H1 (cell line): ENCODE measurements at regions not wholly inside any gene's neighbourhood (a gene's known extent, or its start where the extent isn't known, plus 50 kb on each side); places are given as distances from the start of the nearest gene placed in this dataset.

Experiments used
- CTCF ChIA-PET: fragments of 300-600 bp; sonication (Branson Sonifier 250); formaldehyde crosslinking; loops from one replicate; lab custom pipeline; 2021; ENCODE audit not compliant: partially characterized antibody; lab: Charles Lee
- POLR2A ChIA-PET: fragments of 300-600 bp; sonication (Branson Sonifier 250); formaldehyde crosslinking; loops from one replicate; lab custom pipeline; 2021; ENCODE audit warnings: inconsistent platforms; ENCODE audit not compliant: partially characterized antibody; lab: Charles Lee
- DNase-seq, 2 experiments: peaks; one replicate each; pipeline versions ENCODE4 v3.0.0 to v3.0.0-alpha.2; 2010 to 2022; ENCODE audit warnings: low spot score in 2 of 2, low read depth in 1 of 2, mixed read lengths in 1 of 2
- FAIRE-seq: peaks from 2 replicates; lab custom pipeline; 2011; peaks lifted over from hg19 to GRCh38; lab: Jason Lieb, UNC
- H2AFZ ChIP-seq: 2 replicates; pipeline ENCODE4 v1.8.1; 2012; ENCODE audit warnings: low read length, inconsistent platforms
- H2AK5ac ChIP-seq: 2 replicates; pipeline ENCODE4 v1.6.1; 2013; ENCODE audit warnings: low read depth, low read length
- H2BK120ac ChIP-seq: replicated peaks from 2 replicates; pipeline ENCODE3; 2013; ENCODE audit warnings: low read depth, low read length, inconsistent platforms
- H2BK12ac ChIP-seq: 2 replicates; pipeline ENCODE4 v1.6.1; 2013; ENCODE audit warnings: low read depth, low read length
- H2BK15ac ChIP-seq: 2 replicates; pipeline ENCODE4 v1.6.1; 2013; ENCODE audit warnings: low read length
- H2BK20ac ChIP-seq: 2 replicates; pipeline ENCODE4 v1.6.1; 2013; ENCODE audit warnings: low read length
- H2BK5ac ChIP-seq: 2 replicates; pipeline ENCODE4 v1.6.1; 2013; ENCODE audit warnings: low read depth, low read length
- H3K14ac ChIP-seq: 2 replicates; pipeline ENCODE4 v1.6.1; 2013; ENCODE audit warnings: inconsistent platforms; ENCODE audit not compliant: insufficient read length
- H3K18ac ChIP-seq: 2 replicates; pipeline ENCODE4 v1.6.1; 2013; ENCODE audit warnings: low read length; ENCODE audit errors: extremely low read depth
- H3K23ac ChIP-seq: 2 replicates; pipeline ENCODE4 v1.6.1; 2013; ENCODE audit warnings: inconsistent platforms; ENCODE audit not compliant: insufficient read length
- H3K23me2 ChIP-seq: 2 replicates; pipeline ENCODE4 v1.6.1; 2013; ENCODE audit warnings: low read depth, low read length
- H3K27ac ChIP-seq: 2 replicates; pipeline ENCODE4 v1.6.1; 2011; ENCODE audit warnings: low read depth, low read length, inconsistent platforms
- H3K27me3 ChIP-seq, 4 experiments: replicated peaks in 1 of 4; 1 replicate in 1 of 4; 2 replicates in 3 of 4; pipeline versions ENCODE4 v1.6.1 to v1.8.1; 2011 to 2013; ENCODE audit warnings: low read length in 3 of 4, mild to moderate bottlenecking in 3 of 4, inconsistent platforms in 2 of 4, mixed read lengths in 2 of 4, moderate library complexity in 1 of 4; ENCODE audit not compliant: control insufficient read depth in 3 of 4, insufficient read depth in 3 of 4; ENCODE audit errors: extremely low read depth in 1 of 4
- H3K36me3 ChIP-seq, 4 experiments: 2 replicates each; pipeline versions ENCODE4 v1.6.1 to v1.8.1; 2011 to 2013; ENCODE audit warnings: mild to moderate bottlenecking in 4 of 4, low read length in 3 of 4, moderate library complexity in 2 of 4, control low read depth in 1 of 4, inconsistent platforms in 1 of 4; ENCODE audit not compliant: insufficient read depth in 4 of 4, control insufficient read depth in 2 of 4
- H3K4ac ChIP-seq: replicated peaks from 2 replicates; pipeline ENCODE3; 2013; ENCODE audit warnings: low read length, low read depth, mixed read lengths, inconsistent platforms; ENCODE audit not compliant: insufficient read length
- H3K4me1 ChIP-seq, 4 experiments: replicated peaks in 1 of 4; 1 replicate in 1 of 4; 2 replicates in 3 of 4; pipeline versions ENCODE4 v1.6.1 to v1.8.1; 2011 to 2013; ENCODE audit warnings: low read length in 3 of 4, inconsistent platforms in 2 of 4, mixed read lengths in 1 of 4; ENCODE audit not compliant: insufficient read depth in 4 of 4, control insufficient read depth in 3 of 4
- H3K4me2 ChIP-seq, 2 experiments: 2 replicates each; pipeline versions ENCODE4 v1.6.1 to v1.8.1; 2011 to 2013; ENCODE audit warnings: low read depth in 2 of 2, low read length in 2 of 2, control low read depth in 1 of 2, inconsistent platforms in 1 of 2, mild to moderate bottlenecking in 1 of 2; ENCODE audit not compliant: insufficient read depth in 1 of 2
- H3K4me3 ChIP-seq, 4 experiments: fragments of 200-600, 300-600 bp in 1 of 4; sonication (generic), shearing (Covaris generic), sonication (Bioruptor Twin) in 1 of 4; 2 replicates each; pipeline versions ENCODE4 v1.5.1 to v1.8.1; 2011 to 2016; ENCODE audit warnings: low read length in 4 of 4, low read depth in 3 of 4, control low read depth in 2 of 4, inconsistent platforms in 2 of 4, mild to moderate bottlenecking in 2 of 4, mixed read lengths in 1 of 4, moderate library complexity in 1 of 4; ENCODE audit not compliant: insufficient read depth in 2 of 4; ENCODE audit errors: extremely low read depth in 1 of 4
- H3K56ac ChIP-seq: replicated peaks from 2 replicates; pipeline ENCODE3; 2013; ENCODE audit warnings: low read depth, mild to moderate bottlenecking, mixed read lengths, low read length, inconsistent platforms; ENCODE audit not compliant: insufficient read length
- H3K79me1 ChIP-seq: 2 replicates; pipeline ENCODE4 v1.6.1; 2013; ENCODE audit warnings: low read depth, low read length, control low read depth
- H3K79me2 ChIP-seq, 2 experiments: 2 replicates each; pipeline versions ENCODE4 v1.6.1 to v1.8.1; 2012 to 2013; ENCODE audit warnings: low read length in 2 of 2, mild to moderate bottlenecking in 2 of 2, inconsistent platforms in 1 of 2; ENCODE audit not compliant: insufficient read depth in 2 of 2, control insufficient read depth in 1 of 2
- H3K9ac ChIP-seq, 4 experiments: replicated peaks in 1 of 4; 1 replicate in 1 of 4; 2 replicates in 3 of 4; pipeline versions ENCODE4 v1.6.1 to v1.8.1; 2011 to 2013; ENCODE audit warnings: low read depth in 3 of 4, low read length in 3 of 4, control low read depth in 2 of 4, mild to moderate bottlenecking in 2 of 4, moderate library complexity in 2 of 4, inconsistent platforms in 1 of 4; ENCODE audit errors: extremely low read depth in 1 of 4
- H3K9me3 ChIP-seq, 2 experiments: 2 replicates each; pipeline versions ENCODE4 v1.6.1 to v1.8.1; 2012 to 2013; ENCODE audit warnings: mild to moderate bottlenecking in 2 of 2, moderate library complexity in 2 of 2, control low read depth in 1 of 2, inconsistent platforms in 1 of 2, low read depth in 1 of 2, low read length in 1 of 2, mixed read lengths in 1 of 2; ENCODE audit not compliant: insufficient read depth in 2 of 2
- H4K20me1 ChIP-seq, 2 experiments: replicated peaks in 1 of 2; 2 replicates each; pipeline versions ENCODE3 to v1.8.1; 2011 to 2013; ENCODE audit warnings: inconsistent platforms in 2 of 2, low read length in 2 of 2, mild to moderate bottlenecking in 1 of 2; ENCODE audit not compliant: insufficient read depth in 2 of 2, control insufficient read depth in 1 of 2
- H4K5ac ChIP-seq: 2 replicates; pipeline ENCODE4 v1.6.1; 2013; ENCODE audit warnings: low read length, low read depth, mixed read lengths, inconsistent platforms; ENCODE audit not compliant: insufficient read length
- H4K8ac ChIP-seq: 2 replicates; pipeline ENCODE4 v1.8.0; 2013; ENCODE audit warnings: mild to moderate bottlenecking, moderate library complexity, low read length, inconsistent platforms; ENCODE audit not compliant: insufficient read depth; ENCODE audit errors: extremely low read depth
- H4K91ac ChIP-seq: replicated peaks from 2 replicates; pipeline ENCODE3; 2013; ENCODE audit warnings: low read length, mixed read lengths, inconsistent platforms; ENCODE audit not compliant: insufficient read length
- CHD1 ChIP-seq: IDR thresholded peaks from 2 replicates; pipeline ENCODE4 v1.6.1; 2012; ENCODE audit warnings: low read depth, low read length, improper control_type of control experiment
- CREB1 ChIP-seq: IDR thresholded peaks from 2 replicates; pipeline ENCODE4 v1.6.1; 2012; ENCODE audit warnings: inconsistent platforms
- EP300 ChIP-seq, 2 experiments: IDR thresholded peaks; 1 replicate in 1 of 2; 2 replicates in 1 of 2; pipeline ENCODE4 v1.6.1; 2011 to 2012; ENCODE audit warnings: low read depth in 2 of 2, low read length in 2 of 2, mild to moderate bottlenecking in 2 of 2, borderline replicate concordance in 1 of 2, inconsistent platforms in 1 of 2, moderate library complexity in 1 of 2
- GTF2F1 ChIP-seq: IDR thresholded peaks from 2 replicates; pipeline ENCODE4 v1.6.1; 2012; ENCODE audit warnings: low read depth, low read length, improper control_type of control experiment, borderline replicate concordance
- KDM5A ChIP-seq: fragments of 200-600 bp; IDR thresholded peaks from 2 replicates; pipeline ENCODE4 v1.7.1; 2012; ENCODE audit warnings: mild to moderate bottlenecking, low read length, inconsistent platforms, mixed read lengths
- SIN3A ChIP-seq, 2 experiments: IDR thresholded peaks in 1 of 2; conservative IDR thresholded peaks in 1 of 2; 2 replicates each; pipeline ENCODE4 v1.6.1; 2011 to 2012; ENCODE audit warnings: low read length in 2 of 2, improper control_type of control experiment in 1 of 2, low read depth in 1 of 2, mild to moderate bottlenecking in 1 of 2
- ZNF274 ChIP-seq: IDR thresholded peaks from 2 replicates; pipeline ENCODE4 v1.7.0; 2012; ENCODE audit warnings: low read length, borderline replicate concordance; ENCODE audit errors: extremely low read depth
- WGBS, 2 experiments: shearing (Covaris generic) in 1 of 2; methylation state at CpG; one replicate each; pipeline versions ENCODE4 v1.1.6 to v1.1.7; 2013 to 2015; ENCODE audit warnings: low lambda C conversion rate in 2 of 2, mixed read lengths in 2 of 2, inconsistent platforms in 1 of 2, low coverage in 1 of 2, missing lambda C conversion rate in 1 of 2; ENCODE audit not compliant: insufficient replicate concordance in 2 of 2, insufficient coverage in 1 of 2, insufficient read length in 1 of 2; ENCODE audit errors: extremely low coverage in 1 of 2, missing lambda C conversion rate in 1 of 2; 5-methylcytosine and 5-hydroxymethylcytosine counted together
- TF ChIP-seq, protein P1 (sequence below): IDR thresholded peaks from 2 replicates; pipeline ENCODE4 v1.6.1; 2012; ENCODE audit warnings: inconsistent platforms
- TF ChIP-seq, protein P2 (sequence below): IDR thresholded peaks from 2 replicates; pipeline ENCODE4 v1.6.1; 2012; ENCODE audit warnings: low read length, inconsistent platforms

DNA sequence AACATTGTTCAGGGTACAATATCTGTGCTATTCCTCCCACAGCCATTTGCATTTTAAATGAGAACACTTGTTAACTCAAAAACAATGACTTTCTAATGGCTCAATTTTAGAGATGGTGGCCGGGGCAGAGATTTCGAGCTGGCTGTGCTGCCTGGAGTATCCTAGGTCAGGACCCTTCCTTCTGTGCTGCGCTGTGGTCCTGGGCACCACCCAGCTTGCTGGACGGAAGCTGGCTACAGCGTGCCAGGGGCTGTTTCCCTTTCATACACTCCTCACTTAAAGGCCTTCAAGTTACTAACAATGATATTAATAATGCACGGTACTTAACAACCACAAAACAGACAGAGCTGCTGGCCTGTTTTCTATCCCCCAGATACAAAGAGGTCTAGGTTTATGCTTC lies 194.4 kb upstream of the CST7 start:
- no peaks in the 10 kb centered on the region for H3K36me3 ChIP-seq
- H3K4ac ChIP-seq: no peak overlapping the region
- H3K79me1 ChIP-seq: no peaks in the 10 kb centered on the region
- H4K91ac ChIP-seq: no peak overlapping the region
- H2BK12ac ChIP-seq: no peak overlapping the region
- no peak overlapping the region for H2AFZ ChIP-seq
- no peak overlapping the region for H2BK20ac ChIP-seq
- no peak overlapping the region for H4K5ac ChIP-seq
- no peaks in the 10 kb centered on the region for H3K23me2 ChIP-seq
- H3K79me2 ChIP-seq: no peaks in the 10 kb centered on the region
- no peak overlapping the region for H2BK5ac ChIP-seq
- no peak overlapping the region for H2BK120ac ChIP-seq
- H3K23ac ChIP-seq: no peak overlapping the region
- H3K4me2 ChIP-seq: no peak overlapping the region
- ChIA-PET CTCF (interaction anchor here (2.2 kb wide), 1 partner anchor 26 kb away, joined by 7 read pairs; no protein-coding TSS in a partner anchor), POLR2A (no interaction called here)
- H2AK5ac ChIP-seq: no peak overlapping the region
- no peak overlapping the region for H3K14ac ChIP-seq
- no peak overlapping the region for H3K18ac ChIP-seq
- DNase-seq (no peak), FAIRE-seq (no peak)
- H3K27ac ChIP-seq: no peak overlapping the region
- no peak overlapping the region for H3K56ac ChIP-seq
- no peaks in the 10 kb centered on the region for H3K4me1 ChIP-seq
- H3K9ac ChIP-seq: no peak overlapping the region
- H4K20me1 ChIP-seq: no peaks in the 10 kb centered on the region
- H3K9me3 ChIP-seq: no peaks in the 10 kb centered on the region
- 89% methylated on average over 6 of the region's 6 CpGs; no CpG with 5 or more reads in 1 of the 2 experiments for WGBS, 2 experiments
- no peak overlapping the region for H4K8ac ChIP-seq
- H3K27me3 ChIP-seq: no peaks in the 10 kb centered on the region; a peak in 1 of 7 replicates
- H2BK15ac ChIP-seq: no peak overlapping the region
- no peak overlapping the region for H3K4me3 ChIP-seq
- TF ChIP-seq, protein P1, sequence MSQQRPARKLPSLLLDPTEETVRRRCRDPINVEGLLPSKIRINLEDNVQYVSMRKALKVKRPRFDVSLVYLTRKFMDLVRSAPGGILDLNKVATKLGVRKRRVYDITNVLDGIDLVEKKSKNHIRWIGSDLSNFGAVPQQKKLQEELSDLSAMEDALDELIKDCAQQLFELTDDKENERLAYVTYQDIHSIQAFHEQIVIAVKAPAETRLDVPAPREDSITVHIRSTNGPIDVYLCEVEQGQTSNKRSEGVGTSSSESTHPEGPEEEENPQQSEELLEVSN: no peak
- TF ChIP-seq, protein P2, sequence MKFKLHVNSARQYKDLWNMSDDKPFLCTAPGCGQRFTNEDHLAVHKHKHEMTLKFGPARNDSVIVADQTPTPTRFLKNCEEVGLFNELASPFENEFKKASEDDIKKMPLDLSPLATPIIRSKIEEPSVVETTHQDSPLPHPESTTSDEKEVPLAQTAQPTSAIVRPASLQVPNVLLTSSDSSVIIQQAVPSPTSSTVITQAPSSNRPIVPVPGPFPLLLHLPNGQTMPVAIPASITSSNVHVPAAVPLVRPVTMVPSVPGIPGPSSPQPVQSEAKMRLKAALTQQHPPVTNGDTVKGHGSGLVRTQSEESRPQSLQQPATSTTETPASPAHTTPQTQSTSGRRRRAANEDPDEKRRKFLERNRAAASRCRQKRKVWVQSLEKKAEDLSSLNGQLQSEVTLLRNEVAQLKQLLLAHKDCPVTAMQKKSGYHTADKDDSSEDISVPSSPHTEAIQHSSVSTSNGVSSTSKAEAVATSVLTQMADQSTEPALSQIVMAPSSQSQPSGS: no peak
- TF ChIP-seq GTF2F1 (no peak), CHD1 (no peak), ZNF274 (no peak), CREB1 (no peak), EP300 (IDR thresholded peaks at IDR 0.05; ENCODE audit: borderline replicate concordance in 1 of 2, low read depth in 2 of 2, low read length in 2 of 2) (no peak), KDM5A (no peak), SIN3A (conservative IDR thresholded peaks at IDR 0.05 in 1 of 2, IDR thresholded peaks at IDR 0.05 in 1 of 2; ENCODE audit: low read depth in 1 of 2, low read length in 2 of 2) (no peak)
